HAP-1 (cell line): ENCODE measurements at regions not wholly inside any gene's neighbourhood (a gene's known extent, or its start where the extent isn't known, plus 50 kb on each side); places are given as distances from the start of the nearest gene placed in this dataset.
"Not testable (repeated sequence)": the region's sequence is repeated elsewhere in the genome, so short reads cannot be mapped to it uniquely, and the experiment has no call there.

ENCODE experiments used
- DNase-seq, 2 experiments: peaks; one replicate each; pipeline ENCODE4 v3.0.0-alpha.2; 2016 to 2020; ENCODE audit warnings: low spot score in 2 of 2
- H3K27me3 ChIP-seq: fragments of 250-450 bp; sonication (Bioruptor Pico); 2 replicates; pipeline ENCODE4 v1.5.1; 2020; ENCODE audit warnings: low read depth, mild to moderate bottlenecking, moderate library complexity
- H3K36me3 ChIP-seq: fragments of 250-450 bp; sonication (Bioruptor Pico); replicated peaks from 2 replicates; pipeline ENCODE4 v1.5.1; 2020; ENCODE audit warnings: mild to moderate bottlenecking
- H3K4me1 ChIP-seq: fragments of 250-450 bp; sonication (Bioruptor Pico); 2 replicates; pipeline ENCODE4 v1.5.1; 2020; ENCODE audit warnings: mild to moderate bottlenecking
- H3K4me3 ChIP-seq: fragments of 250-450 bp; sonication (Bioruptor Pico); 2 replicates; pipeline ENCODE4 v1.5.1; 2020; ENCODE audit warnings: mild to moderate bottlenecking, moderate library complexity
- H3K9me3 ChIP-seq: fragments of 250-450 bp; sonication (Bioruptor Pico); 2 replicates; pipeline ENCODE4 v1.5.1; 2020; ENCODE audit warnings: mild to moderate bottlenecking, moderate library complexity
- in situ Hi-C: fragments of 300-500 bp; cut with MboI; formaldehyde crosslinking; loops from 3 replicates; pipeline ENCODE4 v1.14.3; 2020; ENCODE audit warnings: low sequenced_read_pairs, inconsistent platforms, mixed read lengths

GRCh38 chr4:12471193-12471592, 1012.9 kb downstream of the RAB28 start:
- Histone ChIP-seq H3K4me1 (no peaks in the 10 kb centered on the region), H3K27me3 (no peaks in the 10 kb centered on the region), H3K36me3 (no peaks in the 10 kb centered on the region), H3K9me3 (no peaks in the 10 kb centered on the region), H3K4me3 (no peak overlapping the region)
- DNase-seq: no peak
- in situ Hi-C loops: no loop called here

GRCh38 chr4:12461576-12461975, 1022.6 kb downstream of the RAB28 start:
- H3K9me3 ChIP-seq, DNase-seq, H3K36me3 ChIP-seq, H3K4me1 ChIP-seq, H3K27me3 ChIP-seq, in situ Hi-C loops, H3K4me3 ChIP-seq: not testable (repeated sequence)

DNA sequence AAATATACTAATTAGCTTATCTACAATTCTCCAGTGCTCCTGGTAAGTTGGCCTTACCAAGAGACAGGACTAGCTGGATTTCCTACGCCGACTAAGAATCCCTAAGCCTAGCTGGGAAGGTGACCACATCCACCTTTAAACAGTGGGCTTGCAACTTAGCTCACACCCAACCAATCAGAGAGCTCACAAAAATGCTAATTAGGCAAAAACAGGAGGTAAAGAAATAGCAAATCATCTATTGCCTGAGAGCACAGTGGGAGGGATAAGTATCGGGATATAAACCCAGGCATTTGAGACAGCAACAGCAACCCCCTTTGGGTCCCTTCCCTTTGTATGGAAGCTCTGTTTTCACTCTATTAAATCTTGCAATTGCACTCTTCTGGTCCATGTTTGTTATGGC, 1025.0 kb downstream of the RAB28 start:
- Histone ChIP-seq H3K4me3 (no peak overlapping the region), H3K36me3 (no peaks in the 10 kb centered on the region)
- in situ Hi-C loops: no loop called here

DNA sequence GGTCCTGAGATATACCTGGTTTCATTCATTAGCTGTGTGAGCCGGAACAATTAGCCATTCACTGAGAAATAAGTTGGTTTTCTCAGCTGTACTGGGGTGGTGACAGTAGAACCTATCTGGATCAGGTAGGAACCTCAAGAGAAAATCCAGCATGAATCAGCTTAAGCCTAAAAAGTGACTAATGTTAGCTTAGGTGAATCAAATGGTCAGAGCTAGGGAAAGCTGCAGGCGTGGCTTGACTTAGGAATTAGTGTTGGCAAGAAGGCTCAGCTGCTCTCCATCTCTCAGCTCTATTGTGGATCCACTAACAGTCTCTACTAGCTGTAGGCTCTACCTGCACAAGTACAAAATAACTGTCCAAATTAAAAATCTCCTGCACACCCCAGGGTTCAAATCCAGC, 1025.5 kb downstream of the RAB28 start:
- Histone ChIP-seq H3K4me1 (no peaks in the 10 kb centered on the region), H3K36me3 (no peaks in the 10 kb centered on the region), H3K9me3 (no peaks in the 10 kb centered on the region), H3K27me3 (no peaks in the 10 kb centered on the region), H3K4me3 (no peak overlapping the region)
- in situ Hi-C loops: no loop called here
- DNase-seq: no peak

More for the DNA sequence above, 1025.0 kb downstream of the RAB28 start:
- Histone ChIP-seq H3K9me3 (no peaks in the 10 kb centered on the region), H3K4me1 (no peaks in the 10 kb centered on the region), H3K27me3 (no peaks in the 10 kb centered on the region)
- no peak for DNase-seq

- no peaks in the 10 kb centered on the region for H3K4me1 ChIP-seq
- DNase-seq: no peak
- H3K27me3 ChIP-seq: no peaks in the 10 kb centered on the region
- in situ Hi-C loops: no loop called here
- no peaks in the 10 kb centered on the region for H3K36me3 ChIP-seq
- H3K4me3 ChIP-seq: no peak overlapping the region
- no peaks in the 10 kb centered on the region for H3K9me3 ChIP-seq
These were observed 1023.6 kb upstream of the HS3ST1 start for GRCh38 chr4:12452291-12452690.

DNA sequence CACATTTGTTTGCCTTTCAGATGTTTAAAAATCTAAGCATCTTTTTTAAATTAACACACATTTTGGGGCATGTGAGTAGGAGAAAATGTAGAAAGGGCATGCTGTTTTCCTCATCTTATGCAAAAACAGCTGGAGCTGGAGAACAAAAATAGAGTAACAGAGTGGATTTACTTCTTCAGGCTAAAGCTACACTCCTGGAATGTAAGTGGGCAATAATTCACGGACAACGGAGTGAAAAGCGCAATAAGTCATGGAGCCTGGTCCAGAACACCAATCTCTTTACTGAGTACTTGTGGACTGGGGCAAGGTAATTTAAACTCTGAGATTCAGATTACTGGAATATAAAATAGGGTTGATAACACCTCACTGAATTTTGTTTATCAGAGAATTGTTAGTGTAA, 1018.8 kb upstream of the HS3ST1 start:
- no peaks in the 10 kb centered on the region for H3K27me3 ChIP-seq
- in situ Hi-C loops: no loop called here

GRCh38 chr4:12446657-12447185, 1018.0 kb upstream of the HS3ST1 start:
- no peak for DNase-seq
- H3K4me3 ChIP-seq: no peak overlapping the region
- H3K9me3 ChIP-seq: no peaks in the 10 kb centered on the region
- no peaks in the 10 kb centered on the region for H3K27me3 ChIP-seq
- in situ Hi-C loops: no loop called here
- no peaks in the 10 kb centered on the region for H3K36me3 ChIP-seq
- H3K4me1 ChIP-seq: no peaks in the 10 kb centered on the region

More for the DNA sequence above, 1018.8 kb upstream of the HS3ST1 start:
- H3K4me1 ChIP-seq: no peaks in the 10 kb centered on the region
- H3K4me3 ChIP-seq: no peak overlapping the region
- no peaks in the 10 kb centered on the region for H3K9me3 ChIP-seq
- H3K36me3 ChIP-seq: no peaks in the 10 kb centered on the region
- no peak for DNase-seq

- Histone ChIP-seq H3K36me3 (no peaks in the 10 kb centered on the region), H3K27me3 (no peaks in the 10 kb centered on the region), H3K4me1 (no peaks in the 10 kb centered on the region), H3K9me3 (no peaks in the 10 kb centered on the region), H3K4me3 (no peak overlapping the region)
- in situ Hi-C loops: no loop called here
- DNase-seq: no peak
These were observed 1017.6 kb upstream of the HS3ST1 start for GRCh38 chr4:12446256-12446655.

DNA sequence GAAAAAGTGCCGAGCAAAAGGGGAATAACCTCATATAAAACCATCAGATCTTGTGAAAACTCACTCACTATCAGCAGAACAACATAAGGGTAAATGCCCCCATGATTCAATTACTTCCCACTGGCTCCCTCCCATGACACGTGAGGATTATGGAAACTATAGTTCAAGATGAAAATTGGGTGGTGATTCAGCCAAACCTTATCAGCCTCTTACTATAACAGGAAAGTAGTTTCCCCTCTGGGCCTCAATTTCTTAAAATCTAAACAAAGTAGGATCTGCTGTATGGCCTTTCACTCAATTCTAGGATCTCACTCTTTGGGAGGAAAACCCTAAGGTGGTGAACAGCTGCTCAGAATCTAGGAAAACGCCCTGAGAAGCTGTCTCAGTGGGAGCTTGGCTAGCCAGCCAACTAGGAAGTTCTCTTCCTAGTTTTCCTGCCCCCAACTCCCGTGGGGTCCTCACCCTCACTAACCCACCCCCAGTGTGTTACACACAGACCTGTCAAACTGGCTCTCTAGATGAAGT, 1017.1 kb upstream of the HS3ST1 start:
- in situ Hi-C loops: no loop called here
- Histone ChIP-seq H3K36me3 (no peaks in the 10 kb centered on the region), H3K4me3 (no peak overlapping the region), H3K9me3 (no peaks in the 10 kb centered on the region), H3K4me1 (no peaks in the 10 kb centered on the region), H3K27me3 (no peaks in the 10 kb centered on the region)
- DNase-seq: no peak

DNA sequence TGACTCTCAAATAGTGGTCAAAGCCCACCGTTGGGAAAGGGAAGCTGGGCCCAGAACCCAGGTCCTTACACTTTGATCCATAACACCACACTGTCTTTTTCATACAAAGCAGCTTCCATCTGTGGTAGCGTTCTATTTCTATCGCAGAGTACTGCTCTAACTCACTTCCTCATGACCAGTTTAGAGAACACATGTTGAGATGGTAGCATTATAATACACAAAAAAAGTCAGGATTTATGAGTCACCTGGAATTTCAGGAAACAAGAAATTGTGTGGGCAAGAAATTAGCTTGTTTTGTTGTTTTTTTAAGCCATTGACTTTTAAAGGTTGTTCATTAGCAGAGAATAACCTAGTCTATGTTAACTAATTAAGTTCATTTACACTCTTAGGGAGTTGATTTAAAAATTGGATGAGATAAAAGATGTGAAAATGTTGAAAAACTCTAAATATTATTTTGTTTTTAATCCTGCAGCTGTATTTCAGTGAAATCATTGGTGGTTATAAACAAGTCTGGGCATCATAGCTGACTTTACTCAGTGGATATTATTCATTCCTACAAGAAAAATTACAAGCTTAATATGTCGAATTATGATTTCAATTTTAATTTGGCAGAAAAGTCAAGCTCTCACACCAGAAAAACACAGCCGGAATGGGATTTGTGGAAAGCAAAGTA, 1011.1 kb upstream of the HS3ST1 start:
- Histone ChIP-seq H3K4me3 (no peak overlapping the region), H3K9me3 (no peaks in the 10 kb centered on the region; the same call in 1 of the 2 replicates), H3K27me3 (no peaks in the 10 kb centered on the region), H3K4me1 (no peaks in the 10 kb centered on the region), H3K36me3 (no peaks in the 10 kb centered on the region)
- in situ Hi-C loops: no loop called here
- no peak for DNase-seq

GRCh38 chr4:12431259-12431658, 1002.6 kb upstream of the HS3ST1 start:
- H3K9me3 ChIP-seq, H3K4me3 ChIP-seq, H3K27me3 ChIP-seq, in situ Hi-C loops, H3K36me3 ChIP-seq, H3K4me1 ChIP-seq, DNase-seq: not testable (repeated sequence)

GRCh38 chr4:12421364-12421763, 992.7 kb upstream of the HS3ST1 start:
- H3K9me3 ChIP-seq: no peaks in the 10 kb centered on the region
- H3K36me3 ChIP-seq: no peaks in the 10 kb centered on the region
- no peaks in the 10 kb centered on the region for H3K27me3 ChIP-seq
- H3K4me3 ChIP-seq: no peak overlapping the region
- no peak for DNase-seq
- no peaks in the 10 kb centered on the region for H3K4me1 ChIP-seq
- in situ Hi-C loops: no loop called here

DNA sequence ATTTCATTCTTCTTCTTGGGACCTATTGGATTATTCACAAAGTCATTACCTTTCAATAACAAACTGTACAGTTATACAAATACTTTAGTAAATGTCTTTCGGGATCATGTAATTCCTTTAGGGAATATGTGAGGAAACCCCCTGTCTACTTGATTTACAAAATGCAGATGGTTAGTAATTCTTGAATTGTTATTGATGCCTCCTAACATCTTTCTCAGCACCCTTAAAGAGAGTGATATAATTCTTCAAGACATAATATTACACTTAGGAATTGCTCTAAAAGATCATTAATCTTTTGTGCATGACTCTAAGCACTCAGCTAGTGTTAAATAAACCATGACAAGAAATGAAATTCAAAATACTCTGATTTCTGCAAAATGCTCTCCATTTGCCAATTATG, 988.1 kb upstream of the HS3ST1 start:
- in situ Hi-C loops: no loop called here
- no peaks in the 10 kb centered on the region for H3K36me3 ChIP-seq

DNA sequence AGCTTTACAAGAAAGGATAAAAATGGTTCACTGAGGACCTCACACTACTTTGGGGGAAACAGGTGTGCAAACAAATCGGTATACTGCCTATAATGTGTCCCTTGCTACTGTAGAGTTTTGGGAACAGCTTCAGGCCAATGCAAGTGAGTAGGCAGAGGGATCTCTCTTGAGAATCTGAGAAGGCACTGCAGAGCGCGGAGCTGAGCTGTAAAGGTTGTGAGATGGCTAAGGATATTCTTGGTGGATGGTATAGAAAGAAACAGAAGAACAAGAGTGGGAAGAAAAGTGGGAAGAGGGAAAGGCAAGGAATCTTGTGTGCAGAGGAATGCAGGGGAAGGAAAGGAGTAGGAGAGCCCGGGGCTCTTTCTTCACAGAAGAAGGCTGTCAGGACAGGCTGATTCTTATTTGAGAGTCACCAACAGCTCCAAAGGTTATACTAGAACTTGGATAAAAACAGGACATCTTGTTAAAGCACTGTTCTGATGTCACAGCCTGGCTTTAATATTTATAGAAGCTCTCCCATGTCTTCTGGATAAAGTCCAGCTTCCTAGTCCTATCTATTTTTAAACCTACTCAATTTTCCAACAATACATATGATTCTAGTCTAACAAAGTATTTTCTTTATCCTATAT, 985.6 kb upstream of the HS3ST1 start:
- H3K27me3 ChIP-seq: no peaks in the 10 kb centered on the region
- in situ Hi-C loops: no loop called here

More for the DNA sequence above, 988.1 kb upstream of the HS3ST1 start:
- no peaks in the 10 kb centered on the region for H3K9me3 ChIP-seq
- H3K4me1 ChIP-seq: no peaks in the 10 kb centered on the region
- no peak for DNase-seq
- no peak overlapping the region for H3K4me3 ChIP-seq
- no peaks in the 10 kb centered on the region for H3K27me3 ChIP-seq

More for the DNA sequence above, 985.6 kb upstream of the HS3ST1 start:
- H3K4me3 ChIP-seq: no peak overlapping the region
- no peaks in the 10 kb centered on the region for H3K36me3 ChIP-seq
- no peaks in the 10 kb centered on the region for H3K4me1 ChIP-seq
- no peaks in the 10 kb centered on the region for H3K9me3 ChIP-seq
- DNase-seq: no peak
